Prostate gland (tissue), 2 donors: ENCODE measurements at regions not wholly inside any gene's neighbourhood (a gene's known extent, or its start where the extent isn't known, plus 50 kb on each side); places are given as distances from the start of the nearest gene placed in this dataset.

ENCODE experiments used
- POLR2AphosphoS5 ChIP-seq: sonication (generic); formaldehyde crosslinking; IDR thresholded peaks from one replicate; pipeline ENCODE4 v1.6.1; 2017; ENCODE audit warnings: antibody characterized with exemption
- TF ChIP-seq, protein P1 (sequence below), 4 experiments: fragments of 200-600 bp in 2 of 4; fragments of 450-650 bp in 2 of 4; sonication (generic) in 2 of 4; IDR thresholded peaks; 1 replicate in 3 of 4; 2 replicates in 1 of 4; pipeline ENCODE4 v1.5.1; 2016 to 2019; ENCODE audit warnings: antibody characterized with exemption in 4 of 4, mild to moderate bottlenecking in 2 of 4, moderate library complexity in 2 of 4

DNA sequence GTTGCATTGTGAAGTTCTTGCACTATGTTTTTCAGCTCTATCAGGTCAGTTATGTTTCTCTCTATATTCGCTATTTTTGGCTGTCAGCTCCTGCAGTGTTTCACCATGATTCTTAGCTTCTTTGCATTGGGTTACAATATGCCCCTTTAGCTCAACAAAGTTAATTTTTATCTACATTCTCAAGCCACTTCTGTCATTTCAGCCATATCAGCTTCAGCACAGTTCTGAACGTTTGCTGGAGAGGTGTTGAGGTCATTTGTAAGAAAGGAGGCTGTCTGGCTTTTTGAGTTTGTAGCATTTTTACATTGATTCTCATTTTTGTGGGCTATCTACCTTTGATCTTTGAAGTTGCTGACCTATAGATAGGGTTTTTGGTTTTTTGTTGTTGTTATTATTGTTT is 573.2 kb upstream of the RGS18 start:
- TF ChIP-seq, protein P1, sequence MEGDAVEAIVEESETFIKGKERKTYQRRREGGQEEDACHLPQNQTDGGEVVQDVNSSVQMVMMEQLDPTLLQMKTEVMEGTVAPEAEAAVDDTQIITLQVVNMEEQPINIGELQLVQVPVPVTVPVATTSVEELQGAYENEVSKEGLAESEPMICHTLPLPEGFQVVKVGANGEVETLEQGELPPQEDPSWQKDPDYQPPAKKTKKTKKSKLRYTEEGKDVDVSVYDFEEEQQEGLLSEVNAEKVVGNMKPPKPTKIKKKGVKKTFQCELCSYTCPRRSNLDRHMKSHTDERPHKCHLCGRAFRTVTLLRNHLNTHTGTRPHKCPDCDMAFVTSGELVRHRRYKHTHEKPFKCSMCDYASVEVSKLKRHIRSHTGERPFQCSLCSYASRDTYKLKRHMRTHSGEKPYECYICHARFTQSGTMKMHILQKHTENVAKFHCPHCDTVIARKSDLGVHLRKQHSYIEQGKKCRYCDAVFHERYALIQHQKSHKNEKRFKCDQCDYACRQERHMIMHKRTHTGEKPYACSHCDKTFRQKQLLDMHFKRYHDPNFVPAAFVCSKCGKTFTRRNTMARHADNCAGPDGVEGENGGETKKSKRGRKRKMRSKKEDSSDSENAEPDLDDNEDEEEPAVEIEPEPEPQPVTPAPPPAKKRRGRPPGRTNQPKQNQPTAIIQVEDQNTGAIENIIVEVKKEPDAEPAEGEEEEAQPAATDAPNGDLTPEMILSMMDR (IDR thresholded peaks at IDR 0.05) = no peak
- TF ChIP-seq POLR2AphosphoS5 = no peak
